ENCODE measurements at regions not wholly inside any gene's neighbourhood (a gene's known extent, or its start where the extent isn't known, plus 50 kb on each side); places are given as distances from the start of the nearest gene placed in this dataset.

GRCh38 chr17:77779711-77780539, 178.6 kb upstream of the TNRC6C start (continued):
- TF ChIP-seq SIN3A (conservative IDR thresholded peaks at IDR 0.05 in 1 of 2, IDR thresholded peaks at IDR 0.05 in 1 of 2; ENCODE audit: low read depth in 1 of 2, low read length in 2 of 2) (no peak), POLR2A (IDR thresholded peaks at IDR 0.05; ENCODE audit: control extremely low read depth in 1 of 2, low read depth in 2 of 2, low read length in 2 of 2) (no peak), SIX5 (IDR thresholded peaks at IDR 0.05; ENCODE audit: low read depth, low read length) (no peak), RNF2 (IDR thresholded peaks at IDR 0.05; ENCODE audit: borderline replicate concordance, low read depth, low read length, missing control alignments, poor library complexity, severe bottlenecking) (no peak)
